Activated gamma-delta T cell treated with Interleukin-2 at 50 U/mL for 16 hours (primary cell): ENCODE measurements at regions not wholly inside any gene's neighbourhood (a gene's known extent, or its start where the extent isn't known, plus 50 kb on each side); places are given as distances from the start of the nearest gene placed in this dataset.
"Not testable (repeated sequence)": the region's sequence is repeated elsewhere in the genome, so short reads cannot be mapped to it uniquely, and the experiment has no call there.

Experiments used
- DNase-seq: peaks from one replicate; pipeline ENCODE4 v3.0.0-alpha.2; 2020

GRCh38 chr2:236415684-236416444 is 151.7 kb upstream of the ASB18 start:
- no peak for DNase-seq

- DNase-seq: no peak
Measured at GRCh38 chr2:236417150-236417549, 152.5 kb upstream of the ACKR3 start.

- DNase-seq: no peak
Measured at GRCh38 chr2:236430584-236430983, 139.0 kb upstream of the ACKR3 start.

GRCh38 chr2:236434593-236434992 is 135.0 kb upstream of the ACKR3 start:
- DNase-seq: no peak

- no peak for DNase-seq
Measured at GRCh38 chr2:236440110-236440881, 129.3 kb upstream of the ACKR3 start.

GRCh38 chr2:236444187-236444586 is 125.4 kb upstream of the ACKR3 start:
- no peak for DNase-seq

GRCh38 chr2:236445678-236446077 is 123.9 kb upstream of the ACKR3 start:
- no peak for DNase-seq

- DNase-seq: no peak
Measured at GRCh38 chr2:236446521-236446920, 123.1 kb upstream of the ACKR3 start.

GRCh38 chr2:236449167-236449761 is 120.4 kb upstream of the ACKR3 start:
- no peak for DNase-seq

- DNase-seq: no peak
Measured at GRCh38 chr2:236452238-236452637, 117.4 kb upstream of the ACKR3 start.

GRCh38 chr2:236454076-236454475 is 115.5 kb upstream of the ACKR3 start:
- no peak for DNase-seq

- no peak for DNase-seq
Measured at GRCh38 chr2:236459393-236459792, 110.2 kb upstream of the ACKR3 start.

- no peak for DNase-seq
Measured at GRCh38 chr2:236464140-236464539, 105.5 kb upstream of the ACKR3 start.

GRCh38 chr2:236472720-236473495 is 96.7 kb upstream of the ACKR3 start:
- no peak for DNase-seq

- DNase-seq: no peak
Measured at GRCh38 chr2:236473691-236474090, 95.9 kb upstream of the ACKR3 start.

- no peak for DNase-seq
Measured at GRCh38 chr2:236479814-236480213, 89.8 kb upstream of the ACKR3 start.

- no peak for DNase-seq
Measured at GRCh38 chr2:236483102-236483501, 86.5 kb upstream of the ACKR3 start.

- DNase-seq: no peak
Measured at GRCh38 chr2:236485519-236485918, 84.1 kb upstream of the ACKR3 start.

- DNase-seq: not testable (repeated sequence)
Measured at GRCh38 chr2:236489083-236489482, 80.5 kb upstream of the ACKR3 start.

- DNase-seq: no peak
Measured at GRCh38 chr2:236489895-236490404, 79.7 kb upstream of the ACKR3 start.

- no peak for DNase-seq
Measured at GRCh38 chr2:236496340-236496739, 73.3 kb upstream of the ACKR3 start.

GRCh38 chr2:236498369-236498768 is 71.3 kb upstream of the ACKR3 start:
- no peak for DNase-seq
